HG03135 (cell line): ENCODE measurements at regions not wholly inside any gene's neighbourhood (a gene's known extent, or its start where the extent isn't known, plus 50 kb on each side); places are given as distances from the start of the nearest gene placed in this dataset.
"Not testable (repeated sequence)": the region's sequence is repeated elsewhere in the genome, so short reads cannot be mapped to it uniquely, and the experiment has no call there.

Experiments
- ATAC-seq: cut with Tn5 transposase; IDR thresholded peaks from one replicate; pipeline ENCODE4 v1.9.1; 2021; ENCODE audit warnings: mild to moderate bottlenecking, moderate library complexity; ENCODE audit not compliant: unreplicated experiment

- ATAC-seq, result no peak
These were observed 1273.0 kb downstream of the RAPGEF2 start for GRCh38 chr4:160375772-160376452.

GRCh38 chr4:160386846-160387245, 1284.0 kb downstream of the RAPGEF2 start:
- no peak for ATAC-seq

DNA sequence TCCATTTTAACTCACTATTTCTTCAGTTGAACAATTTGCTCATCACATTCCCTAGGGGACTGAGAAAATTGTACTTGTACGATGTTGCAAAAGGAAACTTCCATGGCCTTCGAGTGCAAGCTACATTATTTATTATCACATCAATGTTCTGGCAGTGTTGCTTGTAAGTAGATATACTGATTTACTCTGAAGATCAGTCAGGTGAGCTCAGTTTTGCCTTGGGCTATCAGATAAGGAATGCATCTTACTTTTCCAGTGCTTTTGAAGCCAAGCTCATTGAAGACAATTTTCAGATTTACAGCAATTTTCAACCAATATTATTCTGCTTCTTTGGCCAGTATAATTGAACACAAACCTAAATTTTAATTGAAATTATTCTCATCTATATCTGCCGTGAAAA, 1296.9 kb downstream of the RAPGEF2 start:
- no peak for ATAC-seq

GRCh38 chr4:160403081-160403480, 1300.2 kb downstream of the RAPGEF2 start:
- ATAC-seq, result no peak

DNA sequence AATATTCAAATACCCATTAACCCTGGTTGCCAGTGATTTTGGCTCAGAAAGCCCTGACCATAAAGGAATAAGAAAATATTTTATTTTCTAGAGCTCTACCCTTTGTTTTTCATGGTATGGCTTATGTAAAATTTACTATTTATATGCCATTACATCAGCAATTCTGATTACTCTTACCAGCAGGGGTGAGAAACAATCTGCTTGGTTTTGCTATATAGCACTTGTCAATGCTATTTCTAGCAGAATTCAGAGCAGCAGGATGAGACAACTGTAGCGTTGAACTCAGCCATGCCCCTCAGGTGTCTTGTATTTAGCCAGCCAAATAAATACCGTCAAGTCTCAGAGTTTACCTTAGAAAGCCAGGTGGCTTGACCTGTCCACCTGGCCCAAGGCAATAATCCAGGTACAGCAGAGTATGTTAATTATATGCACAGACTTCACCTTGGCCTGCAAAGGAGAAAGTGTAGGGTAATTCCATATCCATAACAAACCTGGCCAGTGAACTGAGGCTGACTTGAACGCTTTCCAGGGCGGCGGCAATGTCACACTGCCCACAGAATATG, 1303.5 kb downstream of the RAPGEF2 start:
- ATAC-seq, result no peak

GRCh38 chr4:160414496-160414895, 1311.6 kb downstream of the RAPGEF2 start:
- ATAC-seq, result no peak

GRCh38 chr4:160423879-160424451, 1321.1 kb downstream of the RAPGEF2 start:
- no peak for ATAC-seq

- ATAC-seq, result no peak
These were observed 1323.4 kb downstream of the RAPGEF2 start for GRCh38 chr4:160426233-160426632.

GRCh38 chr4:160450876-160451275, 1348.0 kb downstream of the RAPGEF2 start:
- no peak for ATAC-seq

GRCh38 chr4:160481696-160482690, 1379.1 kb downstream of the RAPGEF2 start:
- not testable (repeated sequence) for ATAC-seq

GRCh38 chr4:160485071-160485687, 1382.3 kb downstream of the RAPGEF2 start:
- no peak for ATAC-seq

GRCh38 chr4:160492181-160492580, 1389.3 kb downstream of the RAPGEF2 start:
- no peak for ATAC-seq

DNA sequence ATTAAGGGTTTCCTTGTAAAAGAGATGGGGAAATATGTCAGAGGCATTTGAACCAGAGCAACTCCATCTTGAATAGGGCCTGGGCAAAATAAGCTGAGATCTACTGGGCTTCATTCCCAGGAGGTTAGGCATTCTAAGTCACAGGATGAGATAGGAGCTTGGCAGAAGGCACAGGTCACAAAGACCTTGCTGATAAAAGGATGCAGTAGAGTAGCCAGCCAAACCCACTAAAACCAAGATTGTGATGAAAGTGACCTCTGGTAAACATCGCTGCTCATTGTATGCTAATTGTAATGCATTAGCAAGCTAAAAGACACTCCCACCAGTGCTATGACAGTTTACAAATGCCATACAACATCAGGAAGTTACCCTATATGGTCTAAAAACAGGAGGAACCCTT, 1390.3 kb downstream of the RAPGEF2 start:
- no peak for ATAC-seq

- no peak for ATAC-seq
These were observed 1392.5 kb downstream of the RAPGEF2 start for GRCh38 chr4:160495356-160495755.

DNA sequence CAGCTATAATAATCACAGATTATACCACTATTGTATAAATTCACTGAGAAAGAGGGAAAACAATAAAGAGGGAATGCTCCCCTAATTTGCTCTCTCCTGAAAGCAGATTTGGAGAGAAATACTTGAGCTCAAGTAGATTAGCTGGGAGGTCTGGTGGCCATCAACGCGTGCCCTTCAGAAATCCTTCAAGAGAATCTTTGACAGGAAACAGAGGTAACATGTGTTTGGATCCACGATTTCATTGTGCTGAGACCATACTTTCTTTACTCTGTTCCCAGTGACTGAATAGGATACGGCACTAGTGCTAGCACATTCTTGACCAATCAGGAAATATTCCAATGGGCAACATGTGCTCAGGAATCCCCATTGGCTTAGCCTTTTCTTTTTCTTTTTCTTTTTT, 1395.3 kb downstream of the RAPGEF2 start:
- ATAC-seq, result no peak

GRCh38 chr4:160505724-160506123, 1402.8 kb downstream of the RAPGEF2 start:
- ATAC-seq, result no peak

DNA sequence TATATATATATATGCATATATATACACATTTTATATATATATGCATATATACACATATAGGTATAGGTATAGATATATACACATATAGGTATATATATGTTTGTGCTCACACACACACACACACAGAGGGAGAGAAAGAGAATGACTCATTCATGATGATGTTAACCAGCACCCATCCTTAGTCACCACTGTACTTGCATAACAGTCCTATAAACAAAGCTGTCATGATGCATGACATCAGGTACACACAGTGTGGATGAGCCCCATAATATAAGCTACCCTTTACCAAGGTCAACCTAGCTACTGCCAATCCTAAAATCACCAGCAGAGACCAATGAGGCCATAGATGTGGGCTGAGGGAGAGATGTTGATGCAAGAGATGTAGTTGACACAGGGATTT, 1408.0 kb downstream of the RAPGEF2 start:
- ATAC-seq, result no peak

DNA sequence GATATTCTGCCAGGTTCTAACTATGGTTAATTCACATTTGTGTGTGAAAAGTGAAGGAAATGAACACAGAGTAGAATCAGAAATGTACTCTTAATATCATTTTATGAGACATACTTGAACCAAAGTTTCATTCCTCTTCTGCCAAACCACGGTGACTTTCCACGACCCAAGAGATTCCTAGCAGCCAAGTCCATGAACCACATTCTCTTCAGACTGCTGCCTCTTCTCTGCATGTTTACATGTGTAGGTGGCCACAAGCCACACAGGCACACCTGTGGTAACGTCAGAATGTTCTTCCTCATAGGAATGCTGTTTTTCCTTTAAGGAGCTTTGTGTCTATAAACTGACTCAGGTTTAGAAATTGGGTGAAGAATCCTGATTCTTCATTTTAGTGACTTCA, 1411.2 kb downstream of the RAPGEF2 start:
- no peak for ATAC-seq

DNA sequence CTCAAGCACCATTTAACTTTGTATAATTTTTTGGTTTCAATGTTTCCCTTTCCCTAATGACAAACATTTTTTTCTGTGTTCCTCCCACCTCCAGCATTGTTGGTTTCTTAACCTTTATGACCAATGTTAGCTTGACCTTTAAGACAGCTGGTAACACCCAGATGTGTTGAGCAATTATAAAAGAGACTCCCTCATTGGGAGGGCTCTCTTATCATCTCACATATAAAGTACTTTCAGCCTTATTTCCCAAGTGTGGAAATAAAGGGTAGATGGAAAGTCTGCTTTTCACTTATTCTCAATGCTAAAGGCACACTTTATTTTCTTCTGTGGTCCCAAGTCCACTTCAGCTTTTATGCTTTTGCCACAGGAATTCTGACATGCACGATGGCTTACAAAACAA, 1420.4 kb downstream of the RAPGEF2 start:
- no peak for ATAC-seq

GRCh38 chr4:160537681-160538080, 1434.8 kb downstream of the RAPGEF2 start:
- ATAC-seq, result no peak

- ATAC-seq, result no peak
These were observed 1443.3 kb downstream of the RAPGEF2 start for GRCh38 chr4:160546201-160546600.
